ENCODE measurements at regions not wholly inside any gene's neighbourhood (a gene's known extent, or its start where the extent isn't known, plus 50 kb on each side); places are given as distances from the start of the nearest gene placed in this dataset.
A peak's percentile ranks its signal among the peaks of the same experiment; 100 is the strongest.

DNA sequence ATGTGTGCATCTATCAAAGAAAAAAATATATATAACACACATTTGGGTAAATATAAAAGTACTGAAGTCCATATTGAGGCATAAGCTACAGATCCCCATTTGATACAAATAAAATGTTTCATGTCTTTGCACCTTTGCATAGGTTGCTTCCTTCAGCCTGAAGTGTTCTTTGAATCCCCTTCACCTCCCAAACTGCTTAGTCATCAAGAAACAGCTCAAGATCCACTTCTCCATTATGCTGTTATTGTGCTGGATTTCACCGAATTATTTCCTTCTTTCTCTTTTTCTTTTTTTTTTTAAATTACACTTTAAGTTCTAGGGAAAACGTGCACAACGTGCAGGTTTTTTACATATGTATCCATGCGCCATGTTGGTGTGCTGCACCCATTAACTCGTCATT, 419.1 kb downstream of the ENC1 start:
- TF ChIP-seq CTCF (IDR thresholded peaks at IDR 0.05; ENCODE audit: borderline replicate concordance, insufficient read depth, low read depth, low read length), result no peak
- no peak overlapping the region for H3K4me3 ChIP-seq (ENCODE audit: low read depth, low read length)

- no peak for TF ChIP-seq CTCF (IDR thresholded peaks at IDR 0.05; ENCODE audit: borderline replicate concordance, insufficient read depth, low read depth, low read length)
- no peak overlapping the region for H3K4me3 ChIP-seq (ENCODE audit: low read depth, low read length)
These were observed 424.5 kb downstream of the ENC1 start for GRCh38 chr5:74216012-74216411.

- no peak overlapping the region for H3K4me3 ChIP-seq (ENCODE audit: low read depth, low read length)
- peak; percentile 52; the same call in 1 of the 2 replicates for TF ChIP-seq CTCF (IDR thresholded peaks at IDR 0.05; ENCODE audit: borderline replicate concordance, insufficient read depth, low read depth, low read length)
These were observed 428.2 kb downstream of the ENC1 start for GRCh38 chr5:74212336-74212735.

DNA sequence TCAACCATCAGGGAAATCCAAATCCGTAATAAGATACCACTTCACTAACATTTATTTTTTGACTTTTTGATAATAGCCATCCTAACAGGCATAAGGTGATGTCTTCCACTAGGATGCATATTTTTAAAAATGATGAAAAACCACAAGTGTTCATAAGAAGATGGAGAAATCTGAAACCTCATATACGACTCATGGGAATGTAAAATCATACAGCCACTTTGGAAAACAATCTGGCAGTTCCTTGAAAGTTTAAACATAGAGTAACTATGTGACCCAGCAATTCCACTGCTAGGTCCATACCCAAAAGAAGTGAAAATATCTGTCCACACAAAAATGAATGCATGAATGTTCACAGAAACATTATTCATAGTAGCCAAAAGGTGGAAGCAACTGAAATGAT, 431.0 kb downstream of the ENC1 start:
- no peak overlapping the region for H3K4me3 ChIP-seq (ENCODE audit: low read depth, low read length)
- TF ChIP-seq CTCF (IDR thresholded peaks at IDR 0.05; ENCODE audit: borderline replicate concordance, insufficient read depth, low read depth, low read length), result no peak

- no peak overlapping the region for H3K4me3 ChIP-seq (ENCODE audit: low read depth, low read length)
These were observed 433.7 kb downstream of the ENC1 start for GRCh38 chr5:74206579-74207550.

GRCh38 chr5:74205767-74206578, 434.6 kb downstream of the ENC1 start:
- H3K4me3 ChIP-seq (ENCODE audit: low read depth, low read length), result no peak overlapping the region

More at GRCh38 chr5:74206579-74207550, 433.7 kb downstream of the ENC1 start:
- TF ChIP-seq CTCF (IDR thresholded peaks at IDR 0.05; ENCODE audit: borderline replicate concordance, insufficient read depth, low read depth, low read length), result no peak

More at GRCh38 chr5:74205767-74206578, 434.6 kb downstream of the ENC1 start:
- no peak for TF ChIP-seq CTCF (IDR thresholded peaks at IDR 0.05; ENCODE audit: borderline replicate concordance, insufficient read depth, low read depth, low read length)
